Prostate gland (tissue), 2 donors: ENCODE measurements at regions not wholly inside any gene's neighbourhood (a gene's known extent, or its start where the extent isn't known, plus 50 kb on each side); places are given as distances from the start of the nearest gene placed in this dataset.

Source experiments
- DNase-seq: peaks from one replicate; pipeline ENCODE4 v3.0.0-alpha.2; 2019; ENCODE audit warnings: low spot score
- H3K27ac ChIP-seq, 2 donors: fragments of 200-600 bp; sonication (generic); 2 replicates each; pipeline ENCODE4 v1.5.1; 2017 to 2019
- H3K27me3 ChIP-seq: fragments of 200-600 bp; sonication (generic); replicated peaks from 2 replicates; pipeline ENCODE4 v1.5.1; 2019; ENCODE audit not compliant: insufficient read depth
- H3K36me3 ChIP-seq, 2 donors: fragments of 200-600 bp; sonication (generic); 1 replicate in 1 of 2; 2 replicates in 1 of 2; pipeline versions ENCODE4 v1.5.1 to v1.8.1; 2017 to 2019
- H3K4me1 ChIP-seq: fragments of 200-600 bp; sonication (generic); replicated peaks from 2 replicates; pipeline ENCODE4 v1.5.1; 2019
- H3K4me3 ChIP-seq, 2 donors: fragments of 200-600 bp; sonication (generic); 2 replicates each; pipeline ENCODE4 v1.5.1; 2017 to 2019
- H3K9me3 ChIP-seq: fragments of 200-600 bp; sonication (generic); 2 replicates; pipeline ENCODE4 v1.5.1; 2017
- CTCF ChIP-seq, 4 experiments: fragments of 200-600 bp in 2 of 4; fragments of 450-650 bp in 2 of 4; sonication (generic) in 2 of 4; IDR thresholded peaks; 1 replicate in 3 of 4; 2 replicates in 1 of 4; pipeline ENCODE4 v1.5.1; 2016 to 2019; ENCODE audit warnings: antibody characterized with exemption in 4 of 4, mild to moderate bottlenecking in 2 of 4, moderate library complexity in 2 of 4
- POLR2A ChIP-seq: fragments of 450-650 bp; IDR thresholded peaks from one replicate; pipeline ENCODE4 v1.6.1; 2016; ENCODE audit warnings: antibody characterized with exemption, mild to moderate bottlenecking
- POLR2AphosphoS5 ChIP-seq: sonication (generic); formaldehyde crosslinking; IDR thresholded peaks from one replicate; pipeline ENCODE4 v1.6.1; 2017; ENCODE audit warnings: antibody characterized with exemption
- WGBS: methylation state at CpG from one replicate; pipeline ENCODE4 v1.1.5; 2018; 5-methylcytosine and 5-hydroxymethylcytosine counted together
- intact Hi-C: fragments of 100-400 bp; cut with DNase I; formaldehyde crosslinking; loops from one replicate; pipeline ENCODE4 v1.14.2; 2022

DNA sequence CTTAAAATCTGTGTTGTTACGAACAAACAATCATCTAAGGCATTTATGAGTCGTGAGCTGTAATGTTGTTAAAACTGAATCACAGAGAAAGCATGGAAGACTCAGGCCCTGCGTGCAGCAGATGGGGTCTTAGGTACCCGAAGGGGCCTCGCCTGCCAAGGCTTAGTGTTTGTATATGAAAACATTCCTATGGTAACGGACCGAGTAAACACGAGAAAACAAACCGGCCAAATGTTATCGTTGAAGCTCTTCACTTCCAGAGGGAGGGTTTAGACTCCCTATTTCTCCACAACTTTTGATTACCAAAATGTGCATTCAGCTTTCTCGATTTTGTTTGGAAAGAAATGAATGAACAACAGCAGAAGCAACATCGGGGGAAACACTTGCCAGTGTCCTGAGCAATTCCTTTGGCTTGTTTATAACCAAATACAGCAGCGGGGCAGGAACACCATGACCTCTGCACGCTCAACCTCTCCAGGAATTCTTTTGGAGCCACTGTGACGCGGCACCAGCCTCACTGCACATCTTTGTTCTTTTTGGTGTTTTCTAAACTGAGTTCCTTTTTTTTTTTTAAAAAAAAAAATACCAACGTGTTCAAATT is 121.6 kb upstream of the KLF6 start:
- Histone ChIP-seq H3K27me3 (no peaks in the 10 kb centered on the region), H3K27ac (peak overlapping the region; percentile 16 to 24), H3K36me3 (no peaks in the 10 kb centered on the region), H3K4me3 (no peak overlapping the region), H3K4me1 (no peaks in the 10 kb centered on the region), H3K9me3 (no peaks in the 10 kb centered on the region)
- DNase-seq = no peak
- peak; percentile 46 for TF ChIP-seq POLR2AphosphoS5
- TF ChIP-seq POLR2A = no peak
- intact Hi-C loops = no loop called here
- WGBS = 31% methylated on average over 17 of the region's 17 CpGs

DNA sequence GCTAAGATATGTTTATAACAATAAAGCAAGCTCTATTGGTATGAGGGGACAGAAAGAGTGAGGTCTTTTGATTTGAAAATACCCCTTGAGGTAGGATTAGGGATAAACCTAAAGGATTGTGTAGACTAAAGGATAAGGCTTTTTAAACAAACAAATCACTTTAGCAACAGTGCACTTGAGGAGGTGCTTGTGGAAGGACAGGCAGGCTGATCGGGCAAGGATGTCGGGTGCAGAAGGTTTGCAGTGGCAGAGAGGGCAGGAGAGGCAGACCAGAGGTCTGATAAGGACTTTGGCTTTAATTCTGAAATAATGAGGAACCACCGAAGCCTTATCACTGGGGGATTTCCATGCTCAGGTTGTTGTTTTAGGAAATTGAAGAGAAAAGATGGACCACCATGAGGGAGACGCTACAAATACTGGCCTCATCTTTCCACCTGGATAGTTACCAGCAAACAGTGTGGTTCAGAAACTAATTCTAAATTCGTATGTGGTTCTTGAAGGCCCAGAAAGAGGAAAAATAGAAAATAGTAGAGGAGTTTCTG is 119.5 kb upstream of the KLF6 start:
- TF ChIP-seq POLR2A (no peak), CTCF (IDR thresholded peaks at IDR 0.05) (no peak), POLR2AphosphoS5 (no peak)
- 89% methylated on average over 5 of the region's 5 CpGs for WGBS
- H3K4me1 ChIP-seq = no peaks in the 10 kb centered on the region
- no peak for DNase-seq
- H3K27ac ChIP-seq = no peak overlapping the region
- H3K27me3 ChIP-seq = no peaks in the 10 kb centered on the region
- H3K36me3 ChIP-seq = no peaks in the 10 kb centered on the region
- intact Hi-C loops = no loop called here
- H3K4me3 ChIP-seq = no peak overlapping the region
- H3K9me3 ChIP-seq = no peaks in the 10 kb centered on the region

DNA sequence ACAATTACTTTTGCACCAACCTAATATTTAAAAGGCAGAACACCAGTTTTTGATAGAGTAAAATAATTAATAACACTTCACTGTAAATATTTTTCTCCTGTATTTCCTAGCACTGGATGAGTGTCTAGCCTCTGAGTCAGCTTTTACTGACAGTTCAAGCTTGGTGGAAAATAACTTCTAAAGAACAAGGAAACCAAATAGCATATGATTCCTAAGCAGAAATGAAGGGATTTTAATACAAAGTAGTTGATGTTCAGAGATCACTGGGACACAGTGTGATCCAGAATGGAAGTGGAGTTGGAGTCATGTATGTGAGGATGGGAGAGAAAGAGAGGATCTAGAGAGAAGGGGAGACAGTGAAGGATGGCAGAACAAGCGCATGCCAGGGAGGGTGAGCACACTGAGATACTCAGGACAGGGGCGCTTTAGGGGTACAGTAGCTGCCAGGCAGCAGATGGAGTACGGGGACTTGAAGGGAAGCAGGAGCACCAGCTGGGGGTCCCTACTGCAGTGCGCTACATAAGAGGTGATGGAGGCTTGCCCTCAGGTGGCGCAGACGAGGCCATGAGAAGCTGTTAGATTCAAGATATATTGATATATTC is 117.9 kb upstream of the KLF6 start:
- DNase-seq = no peak
- no peak overlapping the region for H3K4me3 ChIP-seq
- WGBS = 97% methylated on average over 6 of the region's 6 CpGs
- TF ChIP-seq CTCF (IDR thresholded peaks at IDR 0.05) = peak in 1 of 4 experiments; percentile 6
- TF ChIP-seq POLR2A = no peak
- no peaks in the 10 kb centered on the region for H3K36me3 ChIP-seq
- no peaks in the 10 kb centered on the region for H3K27me3 ChIP-seq
- H3K4me1 ChIP-seq = no peaks in the 10 kb centered on the region
- intact Hi-C loops = no loop called here
- H3K9me3 ChIP-seq = no peaks in the 10 kb centered on the region
- no peak overlapping the region for H3K27ac ChIP-seq

GRCh38 chr10:3902054-3902808 is 117.2 kb upstream of the KLF6 start:
- no peak for DNase-seq
- no peak overlapping the region for H3K4me3 ChIP-seq
- H3K27me3 ChIP-seq = no peaks in the 10 kb centered on the region
- no peaks in the 10 kb centered on the region for H3K4me1 ChIP-seq
- intact Hi-C loops = no loop called here
- TF ChIP-seq POLR2AphosphoS5 (no peak), CTCF (IDR thresholded peaks at IDR 0.05) (no peak), POLR2A (no peak)
- H3K27ac ChIP-seq = no peak overlapping the region
- no peaks in the 10 kb centered on the region for H3K36me3 ChIP-seq
- 72% methylated on average over 8 of the region's 8 CpGs for WGBS
- no peaks in the 10 kb centered on the region for H3K9me3 ChIP-seq

GRCh38 chr10:3901370-3901769 is 116.4 kb upstream of the KLF6 start:
- no peak for DNase-seq
- intact Hi-C loops = no loop called here
- TF ChIP-seq CTCF (IDR thresholded peaks at IDR 0.05) (no peak), POLR2A (no peak), POLR2AphosphoS5 (no peak)

More at GRCh38 chr10:3901370-3901769, 116.4 kb upstream of the KLF6 start:
- H3K27me3 ChIP-seq = no peaks in the 10 kb centered on the region
- H3K9me3 ChIP-seq = no peaks in the 10 kb centered on the region
- no peak overlapping the region for H3K27ac ChIP-seq
- no peak overlapping the region for H3K4me3 ChIP-seq
- H3K4me1 ChIP-seq = no peaks in the 10 kb centered on the region
- WGBS = 100% methylated on average over 2 of the region's 2 CpGs
- H3K36me3 ChIP-seq = no peaks in the 10 kb centered on the region
